ENCODE measurements at regions not wholly inside any gene's neighbourhood (a gene's known extent, or its start where the extent isn't known, plus 50 kb on each side); places are given as distances from the start of the nearest gene placed in this dataset.

DNA sequence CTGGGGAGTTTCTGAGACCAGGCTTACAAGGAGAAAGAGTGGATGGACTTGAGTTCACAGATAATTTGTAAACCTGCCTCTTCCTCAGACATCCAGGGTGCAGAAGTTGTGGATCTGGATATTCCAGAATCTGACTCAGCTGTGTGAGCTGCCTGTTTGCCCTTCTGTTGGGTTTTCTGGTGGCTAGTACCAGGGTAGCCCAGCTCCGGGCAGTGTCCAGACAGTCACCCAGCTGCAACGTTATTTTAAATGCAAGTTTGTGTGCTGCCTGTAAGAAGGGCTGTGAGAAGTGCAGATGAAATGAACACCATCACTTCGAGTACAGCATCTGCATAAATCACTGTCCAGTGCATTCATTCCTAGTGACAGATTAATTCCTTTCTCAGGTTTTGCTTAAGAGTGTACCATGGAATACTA is 1053.0 kb downstream of the TUSC7 start:
- H3K4me1 ChIP-seq (ENCODE audit: insufficient read depth, low read length): no peaks in the 10 kb centered on the region
- ChIA-PET CTCF (no interaction called here), POLR2A (no interaction called here)
- no peak overlapping the region for H3K4me3 ChIP-seq (ENCODE audit: low read length)
- no peak for DNase-seq
- no peak overlapping the region for H3K4me3 Mint-ChIP-seq
- no peaks in the 10 kb centered on the region for H3K36me3 Mint-ChIP-seq (ENCODE audit: low read depth)
- peaks cover 6% of the 10 kb centered on the region for H3K9me3 Mint-ChIP-seq
- H3K9me3 ChIP-seq (ENCODE audit: control insufficient read depth in 1 of 2, insufficient read depth in 1 of 2, low read length in 2 of 2): peaks cover 0 to 3% of the 10 kb centered on the region in 2 experiments
- H3K4me1 Mint-ChIP-seq (ENCODE audit: low read depth): no peaks in the 10 kb centered on the region
- no peaks in the 10 kb centered on the region for H3K36me3 ChIP-seq (ENCODE audit: insufficient read depth, low read length)
- H3K27me3 Mint-ChIP-seq: no peaks in the 10 kb centered on the region
- TF ChIP-seq, protein P1, sequence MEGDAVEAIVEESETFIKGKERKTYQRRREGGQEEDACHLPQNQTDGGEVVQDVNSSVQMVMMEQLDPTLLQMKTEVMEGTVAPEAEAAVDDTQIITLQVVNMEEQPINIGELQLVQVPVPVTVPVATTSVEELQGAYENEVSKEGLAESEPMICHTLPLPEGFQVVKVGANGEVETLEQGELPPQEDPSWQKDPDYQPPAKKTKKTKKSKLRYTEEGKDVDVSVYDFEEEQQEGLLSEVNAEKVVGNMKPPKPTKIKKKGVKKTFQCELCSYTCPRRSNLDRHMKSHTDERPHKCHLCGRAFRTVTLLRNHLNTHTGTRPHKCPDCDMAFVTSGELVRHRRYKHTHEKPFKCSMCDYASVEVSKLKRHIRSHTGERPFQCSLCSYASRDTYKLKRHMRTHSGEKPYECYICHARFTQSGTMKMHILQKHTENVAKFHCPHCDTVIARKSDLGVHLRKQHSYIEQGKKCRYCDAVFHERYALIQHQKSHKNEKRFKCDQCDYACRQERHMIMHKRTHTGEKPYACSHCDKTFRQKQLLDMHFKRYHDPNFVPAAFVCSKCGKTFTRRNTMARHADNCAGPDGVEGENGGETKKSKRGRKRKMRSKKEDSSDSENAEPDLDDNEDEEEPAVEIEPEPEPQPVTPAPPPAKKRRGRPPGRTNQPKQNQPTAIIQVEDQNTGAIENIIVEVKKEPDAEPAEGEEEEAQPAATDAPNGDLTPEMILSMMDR (IDR thresholded peaks at IDR 0.05): no peak
- H3K27ac ChIP-seq (ENCODE audit: low read depth in 1 of 2, low read length in 2 of 2): no peak overlapping the region
- ATAC-seq (ENCODE audit: poor library complexity): no peak
- no peaks in the 10 kb centered on the region for H3K27me3 ChIP-seq (ENCODE audit: control insufficient read depth in 1 of 2, insufficient read depth in 2 of 2, low read length in 2 of 2)
- intact Hi-C loops (cut with DNase I, micrococcal nuclease): no loop called here
- H3K27ac Mint-ChIP-seq: no peak overlapping the region

DNA sequence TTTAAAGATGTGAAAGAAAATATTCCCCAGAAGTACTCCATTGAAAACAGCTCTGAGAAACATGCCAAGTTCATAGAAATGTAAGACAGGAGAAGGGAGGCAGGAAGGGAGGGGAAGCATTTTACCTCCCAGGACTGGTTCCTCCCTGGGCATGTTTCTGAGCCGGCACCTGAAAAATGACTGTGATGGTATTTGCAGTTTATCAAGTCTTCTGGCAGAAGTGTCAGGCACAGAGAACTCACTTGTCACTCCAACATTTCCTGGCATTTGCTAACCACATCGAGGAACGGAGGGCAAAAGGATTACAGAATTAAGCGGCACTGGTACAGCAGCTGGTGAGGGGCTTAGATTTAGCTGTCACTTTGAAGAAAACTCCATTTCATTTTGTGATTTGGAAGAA is 1054.0 kb downstream of the TUSC7 start:
- intact Hi-C loops (cut with DNase I, micrococcal nuclease): no loop called here
- DNase-seq (no peak), ATAC-seq (ENCODE audit: poor library complexity) (no peak)
- Mint-ChIP-seq H3K27ac (no peak overlapping the region), H3K36me3 (ENCODE audit: low read depth) (no peaks in the 10 kb centered on the region), H3K4me3 (no peak overlapping the region), H3K9me3 (peaks cover 6% of the 10 kb centered on the region), H3K4me1 (ENCODE audit: low read depth) (no peaks in the 10 kb centered on the region), H3K27me3 (no peaks in the 10 kb centered on the region)
- no peaks in the 10 kb centered on the region for H3K4me1 ChIP-seq (ENCODE audit: insufficient read depth, low read length)
- H3K9me3 ChIP-seq (ENCODE audit: control insufficient read depth in 1 of 2, insufficient read depth in 1 of 2, low read length in 2 of 2): peaks cover 0 to 3% of the 10 kb centered on the region in 2 experiments
- ChIA-PET CTCF (no interaction called here), POLR2A (no interaction called here)
- H3K27me3 ChIP-seq (ENCODE audit: control insufficient read depth in 1 of 2, insufficient read depth in 2 of 2, low read length in 2 of 2): no peaks in the 10 kb centered on the region
- TF ChIP-seq, protein P1 (IDR thresholded peaks at IDR 0.05): no peak
- H3K36me3 ChIP-seq (ENCODE audit: insufficient read depth, low read length): no peaks in the 10 kb centered on the region
- no peak overlapping the region for H3K27ac ChIP-seq (ENCODE audit: low read depth in 1 of 2, low read length in 2 of 2)
- no peak overlapping the region for H3K4me3 ChIP-seq (ENCODE audit: low read length)

GRCh38 chr3:117768581-117768980 is 1059.0 kb downstream of the TUSC7 start:
- CTCF ChIA-PET: no interaction called here
- intact Hi-C loops (cut with DNase I, micrococcal nuclease): no loop called here
- Mint-ChIP-seq H3K4me3 (no peak overlapping the region), H3K27me3 (no peaks in the 10 kb centered on the region), H3K9me3 (peaks cover 9% of the 10 kb centered on the region), H3K27ac (no peak overlapping the region), H3K36me3 (ENCODE audit: low read depth) (no peaks in the 10 kb centered on the region), H3K4me1 (ENCODE audit: low read depth) (no peaks in the 10 kb centered on the region)
- no peak overlapping the region for H3K27ac ChIP-seq (ENCODE audit: low read depth in 1 of 2, low read length in 2 of 2)
- H3K4me3 ChIP-seq (ENCODE audit: low read length): no peak overlapping the region
- TF ChIP-seq, protein P1 (IDR thresholded peaks at IDR 0.05): no peak
- no peak for ATAC-seq (ENCODE audit: poor library complexity)
- H3K27me3 ChIP-seq (ENCODE audit: control insufficient read depth in 1 of 2, insufficient read depth in 2 of 2, low read length in 2 of 2): no peaks in the 10 kb centered on the region
- no peaks in the 10 kb centered on the region for H3K4me1 ChIP-seq (ENCODE audit: insufficient read depth, low read length)
- no peaks in the 10 kb centered on the region for H3K36me3 ChIP-seq (ENCODE audit: insufficient read depth, low read length)
- POLR2A ChIA-PET: no interaction called here
- H3K9me3 ChIP-seq (ENCODE audit: control insufficient read depth in 1 of 2, insufficient read depth in 1 of 2, low read length in 2 of 2): peaks cover 0 to 3% of the 10 kb centered on the region in 2 experiments
- DNase-seq: no peak

Measured in CD4-positive, alpha-beta T cell (primary cell).